CD4-positive, alpha-beta T cell treated with Interleukin-17A for 1 hour (primary cell): ENCODE measurements at regions not wholly inside any gene's neighbourhood (a gene's known extent, or its start where the extent isn't known, plus 50 kb on each side); places are given as distances from the start of the nearest gene placed in this dataset.
"Not testable (repeated sequence)": the region's sequence is repeated elsewhere in the genome, so short reads cannot be mapped to it uniquely, and the experiment has no call there.

Experiments
- DNase-seq: peaks from one replicate; pipeline ENCODE4 v3.0.0-alpha.2; 2020

DNA sequence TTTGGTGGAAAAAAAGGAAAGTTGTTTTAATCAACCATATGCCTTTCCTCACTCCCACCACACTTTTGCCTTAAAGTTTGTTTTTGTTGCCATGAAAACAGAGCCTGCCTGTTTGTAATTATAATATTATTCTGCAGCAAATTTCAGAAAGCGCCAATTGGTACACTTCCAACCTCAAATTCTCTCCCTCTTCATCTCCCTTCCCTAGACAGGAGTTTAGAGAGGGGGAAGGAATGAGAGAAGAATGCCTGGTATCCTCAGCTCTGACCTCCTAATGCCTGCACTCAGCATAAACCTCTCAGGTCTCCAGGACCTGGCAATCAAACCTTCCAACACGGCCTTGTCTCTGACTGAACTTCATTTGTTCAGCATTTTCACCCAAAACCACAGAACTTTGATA lies 138.4 kb upstream of the HCCS start:
- DNase-seq: no peak

GRCh38 chrX:10974920-10975319 lies 136.2 kb upstream of the HCCS start:
- no peak for DNase-seq

GRCh38 chrX:10979956-10980355 lies 131.2 kb upstream of the HCCS start:
- no peak for DNase-seq

- no peak for DNase-seq
These were observed 129.6 kb upstream of the HCCS start for GRCh38 chrX:10981506-10981905.

DNA sequence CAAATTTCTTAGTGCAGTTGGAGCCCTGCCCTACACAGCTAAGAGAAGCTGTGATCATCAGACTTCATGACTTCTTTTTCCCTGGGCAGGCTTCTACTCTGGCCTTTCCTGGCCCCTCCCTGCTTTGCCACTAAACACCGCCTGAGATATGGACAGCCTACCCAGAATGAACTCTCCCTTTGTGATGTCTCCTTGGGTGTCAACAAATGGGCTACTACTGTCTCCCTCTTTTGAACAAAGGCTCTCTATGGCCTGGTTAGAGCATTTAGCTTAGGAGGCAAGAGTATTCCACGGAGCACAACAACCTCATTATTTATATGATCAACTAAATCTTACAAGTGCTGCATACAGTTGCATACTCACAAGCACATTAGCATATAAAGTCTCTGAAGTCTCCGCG lies 127.6 kb upstream of the HCCS start:
- no peak for DNase-seq

DNA sequence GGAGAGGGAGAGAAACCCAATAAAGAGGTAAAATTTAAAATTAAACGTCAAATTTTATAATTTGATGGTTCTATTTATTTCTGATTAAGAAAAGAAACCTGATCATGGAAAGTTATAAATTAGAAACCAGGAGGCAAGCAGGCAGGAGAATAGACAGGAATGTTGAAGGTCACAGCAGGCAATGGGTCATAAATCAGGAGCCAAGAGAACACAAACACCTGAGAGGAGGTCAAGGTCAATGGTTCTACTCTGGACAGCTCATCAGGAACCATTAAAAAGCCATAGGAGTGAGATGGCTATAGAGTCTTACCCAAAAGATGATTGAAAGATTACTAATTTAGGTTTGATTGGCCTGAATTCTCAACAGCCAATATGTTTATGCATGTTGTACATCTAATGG lies 126.9 kb upstream of the HCCS start:
- DNase-seq: no peak

DNA sequence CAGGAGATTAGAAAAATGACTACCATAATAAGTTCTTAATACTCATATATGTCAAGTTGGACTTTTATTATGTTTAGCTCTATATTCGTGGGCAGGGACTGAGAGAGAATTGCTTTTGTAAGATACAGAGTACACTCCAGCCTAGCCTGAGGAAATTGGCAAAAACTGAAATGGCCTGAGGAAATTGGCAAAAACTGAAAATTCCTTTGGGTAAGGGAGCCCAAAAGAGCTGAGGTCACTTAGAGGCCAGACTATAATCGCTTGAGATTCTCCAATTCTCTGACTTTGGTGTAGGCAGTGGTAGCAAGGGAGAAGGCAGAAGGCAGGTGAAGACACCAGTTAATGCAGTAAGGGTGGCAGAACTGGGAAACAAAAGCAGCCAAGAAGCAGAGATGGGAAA lies 124.5 kb upstream of the HCCS start:
- no peak for DNase-seq

- DNase-seq: no peak
These were observed 122.5 kb upstream of the HCCS start for GRCh38 chrX:10988653-10989052.

- no peak for DNase-seq
These were observed 121.7 kb upstream of the HCCS start for GRCh38 chrX:10989386-10989785.

GRCh38 chrX:10990418-10990817 lies 120.7 kb upstream of the HCCS start:
- DNase-seq: no peak

DNA sequence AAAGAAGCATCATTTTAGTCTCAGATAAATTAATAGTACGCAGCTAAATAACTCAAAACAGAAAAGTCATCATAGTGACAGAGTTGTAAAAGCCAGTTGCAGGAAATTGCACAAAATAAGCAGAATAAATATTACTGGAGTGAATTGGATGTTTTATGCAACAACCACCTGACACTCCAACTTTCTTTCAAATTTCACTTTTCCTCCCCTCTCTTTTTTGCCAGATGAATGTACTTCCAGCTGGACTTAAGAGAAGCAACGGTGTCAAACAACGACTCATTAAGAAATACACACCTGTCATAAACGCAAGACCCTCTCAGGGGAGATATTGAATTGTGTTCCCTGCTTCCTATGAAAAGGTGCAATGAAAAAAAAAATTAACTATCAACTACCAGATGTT lies 120.2 kb upstream of the HCCS start:
- DNase-seq: no peak

- DNase-seq: no peak
These were observed 119.0 kb upstream of the HCCS start for GRCh38 chrX:10992110-10992509.

- DNase-seq: not testable (repeated sequence)
These were observed 104.1 kb upstream of the HCCS start for GRCh38 chrX:11007076-11007475.

DNA sequence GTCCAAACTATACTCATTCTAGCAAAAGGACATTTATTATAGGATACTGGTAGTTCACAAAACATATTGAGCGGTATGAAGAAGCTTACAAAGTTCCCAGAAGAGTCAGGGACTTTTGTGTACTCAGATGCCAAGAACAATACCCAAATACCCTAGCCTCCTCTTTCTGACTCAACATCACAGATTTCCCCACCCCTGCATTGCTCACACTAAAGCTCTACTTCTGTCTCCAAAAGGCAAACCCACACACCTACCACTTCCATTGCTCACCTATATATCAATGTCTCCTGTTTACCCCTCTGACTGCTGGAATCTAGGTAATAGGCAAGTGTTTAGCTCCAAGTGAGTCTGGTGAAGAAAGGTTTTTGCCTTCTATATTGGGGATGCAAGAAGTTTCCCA lies 100.7 kb upstream of the HCCS start:
- DNase-seq: no peak

DNA sequence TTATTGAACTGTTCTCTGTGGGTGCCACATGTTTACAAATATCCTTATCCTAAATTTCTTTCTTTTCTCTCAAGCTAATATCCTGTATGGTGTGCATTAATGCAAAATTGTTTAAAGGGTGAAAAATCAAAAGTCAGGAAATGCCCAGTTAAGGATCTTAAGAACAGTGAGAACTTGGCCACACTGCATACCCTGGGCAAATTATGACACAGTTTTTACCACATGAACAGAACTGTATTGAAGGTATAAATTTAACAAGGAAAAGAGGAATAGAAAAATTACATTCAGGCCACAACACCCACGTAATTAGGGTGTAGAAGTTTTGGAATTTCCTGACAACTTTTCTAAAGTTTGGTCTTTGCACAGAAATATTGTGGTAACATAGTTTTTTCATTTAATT lies 94.4 kb upstream of the HCCS start:
- DNase-seq: no peak

- DNase-seq: not testable (repeated sequence)
These were observed 88.5 kb upstream of the HCCS start for GRCh38 chrX:11022588-11022987.

GRCh38 chrX:11039926-11040325 lies 71.2 kb upstream of the HCCS start:
- DNase-seq: no peak

DNA sequence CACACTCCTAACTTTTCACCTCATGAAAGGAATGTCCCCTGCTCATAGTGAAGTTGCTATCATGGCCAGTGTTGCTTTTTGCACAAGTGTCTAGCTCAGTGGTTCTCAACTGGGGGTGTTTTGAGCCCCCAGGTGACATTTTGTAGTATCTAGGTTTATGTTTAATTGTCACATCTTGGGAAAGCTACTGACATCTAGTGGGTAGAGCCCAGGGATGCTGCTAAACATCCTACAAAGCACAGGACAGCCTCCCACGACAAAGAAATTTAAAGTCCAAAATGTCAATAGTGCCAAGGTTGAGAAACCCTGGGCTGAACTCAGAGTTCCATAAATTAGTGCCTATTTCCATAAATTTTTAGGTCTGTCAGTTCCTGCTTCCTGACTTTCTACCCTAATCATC lies 70.7 kb upstream of the HCCS start:
- no peak for DNase-seq

DNA sequence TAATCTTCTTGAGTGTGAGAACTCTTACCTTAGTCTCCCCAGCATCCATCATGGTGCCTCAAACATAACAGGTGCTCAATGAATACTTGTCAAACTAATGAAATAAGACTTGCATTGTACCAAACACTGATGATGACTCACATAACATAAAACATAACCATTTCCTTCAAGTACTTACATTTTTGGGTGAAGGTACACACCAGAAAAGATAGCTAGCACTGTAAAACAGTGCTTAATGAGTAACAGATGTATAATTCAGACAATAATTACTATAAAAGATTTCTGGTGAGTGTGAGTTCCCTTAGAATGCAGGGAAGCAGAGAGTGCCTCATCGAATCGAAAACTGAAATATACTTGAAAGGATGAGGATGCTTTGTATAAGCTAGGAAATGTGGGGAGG lies 70.1 kb upstream of the HCCS start:
- DNase-seq: no peak

GRCh38 chrX:11050013-11050412 lies 61.1 kb upstream of the HCCS start:
- no peak for DNase-seq

DNA sequence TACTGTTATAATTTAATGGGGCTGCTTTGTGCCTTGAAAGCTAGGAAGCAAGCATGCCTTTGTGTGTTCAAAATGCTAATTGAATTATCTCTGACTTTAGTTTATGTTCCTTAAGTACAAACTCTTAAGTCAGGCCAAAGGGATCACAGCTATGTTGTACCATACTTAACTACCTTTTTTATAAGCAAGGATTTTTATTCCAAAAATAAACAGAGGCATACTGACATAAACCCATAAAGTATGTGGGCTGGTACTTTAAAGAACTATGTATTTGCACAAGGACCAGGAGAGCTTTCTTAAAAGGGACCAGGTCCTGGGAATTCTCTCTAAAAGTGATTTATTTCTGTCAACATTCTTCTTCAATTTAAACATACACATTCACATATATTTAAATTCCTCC lies 57.8 kb upstream of the HCCS start:
- DNase-seq: no peak

DNA sequence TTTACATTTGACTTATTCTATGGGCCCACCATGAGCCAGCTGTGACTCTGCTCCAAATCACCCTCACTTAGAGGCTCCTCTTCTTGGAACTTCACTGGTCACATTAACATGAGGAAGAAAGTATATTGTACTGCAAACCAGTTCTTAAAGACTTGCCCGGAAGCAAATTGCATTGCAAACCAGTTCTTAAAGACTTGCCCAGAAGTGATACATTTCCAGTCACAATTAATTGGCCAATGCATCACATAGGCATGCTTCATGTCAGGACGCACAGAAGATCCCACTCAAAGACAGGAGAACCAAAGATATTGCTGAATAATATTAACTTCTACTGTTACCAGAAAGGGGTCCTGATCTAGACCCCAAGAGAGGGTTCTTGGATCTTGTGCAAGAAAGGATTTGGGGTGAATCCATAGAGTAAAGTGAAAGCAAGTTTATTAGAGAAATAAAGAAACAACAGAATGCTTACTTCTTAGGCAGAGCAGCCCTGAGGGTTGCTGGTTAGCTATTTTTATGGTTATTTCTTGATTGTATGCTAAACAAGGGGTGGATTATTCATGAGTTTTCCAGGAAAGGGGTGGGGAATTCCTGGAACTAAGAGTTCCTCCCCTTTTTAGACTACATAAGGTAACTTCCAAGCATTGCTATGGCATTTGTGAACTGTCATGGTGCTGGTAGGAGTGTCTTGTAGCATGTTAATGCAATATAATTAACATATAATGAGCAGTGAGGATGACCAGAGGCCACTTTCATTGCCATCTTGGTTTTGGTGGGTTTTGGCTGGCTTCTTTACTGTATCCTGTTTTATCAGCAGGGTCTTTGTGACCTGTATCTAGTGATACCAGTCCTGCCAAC lies 54.6 kb upstream of the HCCS start:
- DNase-seq: no peak

GRCh38 chrX:11059933-11060332 lies 51.2 kb upstream of the HCCS start:
- no peak for DNase-seq
